Caco-2 (cell line): ENCODE measurements at regions not wholly inside any gene's neighbourhood (a gene's known extent, or its start where the extent isn't known, plus 50 kb on each side); places are given as distances from the start of the nearest gene placed in this dataset.

Experiments
- BruUV-seq: library from RNA; stranded (reverse); fragments of 400-500 nt; replicated peaks from 2 replicates; lab custom pipeline; 2021; lab: Mats Ljungman, UMichigan
- CTCF ChIA-PET: fragments of 300-600 bp; sonication (Branson Sonifier 250); formaldehyde crosslinking; loops from one replicate; lab custom pipeline; 2022; ENCODE audit warnings: antibody characterized with exemption; lab: Charles Lee
- POLR2A ChIA-PET: fragments of 300-600 bp; sonication (Branson Sonifier 250); formaldehyde crosslinking; loops from one replicate; lab custom pipeline; 2022; ENCODE audit warnings: antibody characterized with exemption; lab: Charles Lee
- DNase-seq, 2 experiments: peaks; one replicate each; pipeline versions ENCODE4 v3.0.0 to v3.0.0-alpha.2; 2020 to 2022
- H3K27me3 ChIP-seq: replicated peaks from 2 replicates; pipeline ENCODE4 v1.6.0; 2011; ENCODE audit warnings: low read length; ENCODE audit not compliant: control insufficient read depth, insufficient read depth
- H3K36me3 ChIP-seq: 2 replicates; pipeline ENCODE4 v1.5.1; 2011; ENCODE audit warnings: low read length; ENCODE audit not compliant: control insufficient read depth, insufficient read depth
- H3K4me1 ChIP-seq: fragments of 250-450 bp; sonication (Bioruptor Pico); 2 replicates; pipeline ENCODE4 v1.5.1; 2020; ENCODE audit warnings: mild to moderate bottlenecking
- H3K4me3 ChIP-seq: 2 replicates; pipeline ENCODE4 v1.5.1; 2011; ENCODE audit warnings: low read depth, mild to moderate bottlenecking, control low read depth, low read length
- H3K9me3 ChIP-seq: fragments of 250-450 bp; sonication (Bioruptor Pico); 2 replicates; pipeline ENCODE4 v1.5.1; 2020; ENCODE audit warnings: mild to moderate bottlenecking, moderate library complexity
- H3K27ac Mint-ChIP-seq: one replicate; pipeline ENCODE4 v1.8.0; 2022; ENCODE audit warnings: mixed read lengths; ENCODE audit not compliant: unreplicated experiment
- H3K27me3 Mint-ChIP-seq: one replicate; pipeline ENCODE4 v1.8.0; 2022; ENCODE audit warnings: mixed read lengths; ENCODE audit not compliant: insufficient read depth, unreplicated experiment
- H3K36me3 Mint-ChIP-seq: one replicate; pipeline ENCODE4 v1.8.0; 2022; ENCODE audit warnings: mild to moderate bottlenecking, mixed read lengths; ENCODE audit not compliant: insufficient read depth, unreplicated experiment
- H3K4me1 Mint-ChIP-seq: one replicate; pipeline ENCODE4 v1.8.0; 2022; ENCODE audit warnings: low read depth, mixed read lengths; ENCODE audit not compliant: unreplicated experiment
- H3K4me3 Mint-ChIP-seq: one replicate; pipeline ENCODE4 v1.8.0; 2022; ENCODE audit warnings: mild to moderate bottlenecking, moderate library complexity, mixed read lengths; ENCODE audit not compliant: unreplicated experiment
- H3K9me3 Mint-ChIP-seq: one replicate; pipeline ENCODE4 v1.8.0; 2022; ENCODE audit warnings: mixed read lengths; ENCODE audit not compliant: unreplicated experiment
- intact Hi-C: fragments of 100-400 bp; cut with micrococcal nuclease; formaldehyde crosslinking; loops from one replicate; pipeline ENCODE4 v1.10.0; 2022; ENCODE audit not compliant: unreplicated experiment
- TF ChIP-seq, protein P1 (sequence below), 2 experiments: fragments of 200-600 bp in 1 of 2; IDR thresholded peaks; 1 replicate in 1 of 2; 2 replicates in 1 of 2; pipeline versions ENCODE4 v1.5.1 to v1.8.0; 2011 to 2022; ENCODE audit warnings: antibody characterized with exemption in 1 of 2, control low read depth in 1 of 2, inconsistent platforms in 1 of 2, low read depth in 1 of 2, low read length in 1 of 2, mild to moderate bottlenecking in 1 of 2, moderate library complexity in 1 of 2; ENCODE audit not compliant: insufficient read depth in 1 of 2, severe bottlenecking in 1 of 2, unreplicated experiment in 1 of 2

DNA sequence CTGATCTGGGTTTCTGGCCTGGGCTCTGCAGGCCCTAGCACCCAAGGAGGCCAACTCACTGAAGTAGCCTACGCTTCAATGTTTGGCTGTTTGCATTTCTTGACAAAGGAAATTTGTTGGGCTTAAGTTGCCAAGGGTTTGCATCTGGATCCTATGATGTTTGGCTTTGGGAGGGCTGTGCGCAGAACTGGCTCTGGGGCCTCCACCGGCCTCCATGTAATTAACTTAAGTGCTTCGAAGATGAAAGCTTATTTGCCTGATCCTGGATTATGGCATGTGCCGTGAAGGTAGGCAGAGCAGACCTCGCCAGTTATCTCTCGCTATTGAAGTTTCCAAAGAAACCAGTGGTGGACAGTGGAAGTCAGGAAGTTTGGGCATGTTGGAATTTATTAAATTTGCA lies 124.3 kb upstream of the STX18 start:
- Mint-ChIP-seq H3K9me3 (no peaks in the 10 kb centered on the region), H3K36me3 (peaks cover 6% of the 10 kb centered on the region), H3K4me1 (peaks cover 37% of the 10 kb centered on the region), H3K27me3 (no peaks in the 10 kb centered on the region), H3K4me3 (peak overlapping the region; percentile 23), H3K27ac (peak overlapping the region; percentile 66)
- no TSS peak for BruUV-seq
- H3K27me3 ChIP-seq, result no peaks in the 10 kb centered on the region
- intact Hi-C loops, result loop anchor here (1.0 to 10.0 kb wide), 4 partner anchors 24 to 199 kb away; no protein-coding TSS in a partner anchor
- TF ChIP-seq, protein P1, sequence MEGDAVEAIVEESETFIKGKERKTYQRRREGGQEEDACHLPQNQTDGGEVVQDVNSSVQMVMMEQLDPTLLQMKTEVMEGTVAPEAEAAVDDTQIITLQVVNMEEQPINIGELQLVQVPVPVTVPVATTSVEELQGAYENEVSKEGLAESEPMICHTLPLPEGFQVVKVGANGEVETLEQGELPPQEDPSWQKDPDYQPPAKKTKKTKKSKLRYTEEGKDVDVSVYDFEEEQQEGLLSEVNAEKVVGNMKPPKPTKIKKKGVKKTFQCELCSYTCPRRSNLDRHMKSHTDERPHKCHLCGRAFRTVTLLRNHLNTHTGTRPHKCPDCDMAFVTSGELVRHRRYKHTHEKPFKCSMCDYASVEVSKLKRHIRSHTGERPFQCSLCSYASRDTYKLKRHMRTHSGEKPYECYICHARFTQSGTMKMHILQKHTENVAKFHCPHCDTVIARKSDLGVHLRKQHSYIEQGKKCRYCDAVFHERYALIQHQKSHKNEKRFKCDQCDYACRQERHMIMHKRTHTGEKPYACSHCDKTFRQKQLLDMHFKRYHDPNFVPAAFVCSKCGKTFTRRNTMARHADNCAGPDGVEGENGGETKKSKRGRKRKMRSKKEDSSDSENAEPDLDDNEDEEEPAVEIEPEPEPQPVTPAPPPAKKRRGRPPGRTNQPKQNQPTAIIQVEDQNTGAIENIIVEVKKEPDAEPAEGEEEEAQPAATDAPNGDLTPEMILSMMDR (IDR thresholded peaks at IDR 0.05; ENCODE audit: insufficient read depth in 1 of 2, low read depth in 1 of 2, low read length in 1 of 2, severe bottlenecking in 1 of 2, unreplicated experiment in 1 of 2), result no peak
- no peaks in the 10 kb centered on the region for H3K36me3 ChIP-seq
- ChIA-PET CTCF (interaction anchor here (0.6 to 0.8 kb wide), 3 partner anchors 24 to 126 kb away, joined by 3 to 5 read pairs (median 3); no protein-coding TSS in a partner anchor), POLR2A (interaction anchor here (0.6 kb wide), 1 partner anchor 10 kb away, joined by 15 read pairs; no protein-coding TSS in a partner anchor)
- peaks cover 68% of the 10 kb centered on the region for H3K4me1 ChIP-seq
- H3K4me3 ChIP-seq, result no peak overlapping the region
- DNase-seq, result peak; percentile 32 to 67
- no peaks in the 10 kb centered on the region for H3K9me3 ChIP-seq

DNA sequence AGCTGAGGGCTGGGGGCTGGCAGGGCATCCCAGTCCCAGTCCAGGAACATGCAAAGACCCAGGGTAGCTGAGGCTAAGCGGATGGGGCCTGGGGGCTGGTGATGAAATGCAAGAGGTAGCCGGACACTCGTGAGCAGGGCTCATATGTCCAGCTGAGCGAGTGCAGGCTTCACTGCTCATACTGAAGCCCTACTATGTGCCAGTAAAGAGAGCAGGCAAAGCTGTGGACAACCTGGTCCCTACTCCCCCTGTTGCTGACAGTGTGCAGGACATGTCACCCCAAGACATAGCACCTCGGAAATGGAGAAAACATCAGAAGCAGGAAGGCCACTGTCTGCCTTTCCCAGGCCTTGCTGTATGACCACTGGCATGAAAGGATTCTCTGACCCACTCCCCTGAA lies 122.4 kb upstream of the STX18 start:
- H3K27me3 Mint-ChIP-seq, result no peaks in the 10 kb centered on the region
- H3K9me3 Mint-ChIP-seq, result no peaks in the 10 kb centered on the region
- POLR2A ChIA-PET, result no interaction called here
- H3K27me3 ChIP-seq, result no peaks in the 10 kb centered on the region
- no peaks in the 10 kb centered on the region for H3K9me3 ChIP-seq
- TF ChIP-seq, protein P1 (IDR thresholded peaks at IDR 0.05; ENCODE audit: insufficient read depth in 1 of 2, low read depth in 1 of 2, low read length in 1 of 2, severe bottlenecking in 1 of 2, unreplicated experiment in 1 of 2), result no peak
- H3K4me1 Mint-ChIP-seq, result peaks cover 43% of the 10 kb centered on the region
- no TSS peak for BruUV-seq
- H3K4me3 ChIP-seq, result no peak overlapping the region
- peaks cover 50% of the 10 kb centered on the region for H3K4me1 ChIP-seq
- peaks cover 6% of the 10 kb centered on the region for H3K36me3 Mint-ChIP-seq
- DNase-seq, result no peak
- H3K4me3 Mint-ChIP-seq, result no peak overlapping the region
- H3K27ac Mint-ChIP-seq, result peak overlapping the region; percentile 50
- H3K36me3 ChIP-seq, result no peaks in the 10 kb centered on the region
- CTCF ChIA-PET, result no interaction called here
- intact Hi-C loops, result loop anchor here (10.0 kb wide), 2 partner anchors 179 to 201 kb away; no protein-coding TSS in a partner anchor

DNA sequence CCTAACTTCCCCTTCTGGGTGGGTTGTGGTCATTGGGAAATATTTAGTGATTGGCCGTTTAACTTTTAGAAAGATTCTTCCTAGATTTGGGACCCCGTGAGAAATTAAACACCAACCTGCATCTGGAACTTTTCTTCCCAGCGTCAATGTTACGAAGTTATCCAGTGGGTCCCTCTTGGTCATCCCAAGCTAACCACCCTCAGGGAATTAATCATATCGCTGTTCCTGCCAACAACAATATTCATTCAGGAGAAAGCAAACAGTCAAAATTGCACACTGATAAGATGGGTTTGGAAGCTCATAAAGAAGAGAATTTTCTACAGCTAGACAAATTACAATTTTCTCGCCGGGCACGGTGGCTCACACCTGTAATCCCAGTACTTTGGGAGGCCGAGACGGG lies 121.2 kb upstream of the STX18 start:
- no peaks in the 10 kb centered on the region for H3K36me3 ChIP-seq
- H3K27ac Mint-ChIP-seq, result peak overlapping the region; percentile 36
- no peak overlapping the region for H3K4me3 ChIP-seq
- H3K9me3 ChIP-seq, result no peaks in the 10 kb centered on the region
- intact Hi-C loops, result loop anchor here (10.0 kb wide), 2 partner anchors 178 to 202 kb away; no protein-coding TSS in a partner anchor
- CTCF ChIA-PET, result no interaction called here
- H3K36me3 Mint-ChIP-seq, result peaks cover 6% of the 10 kb centered on the region
- no peaks in the 10 kb centered on the region for H3K27me3 ChIP-seq
- H3K9me3 Mint-ChIP-seq, result no peaks in the 10 kb centered on the region
- no peak for DNase-seq
- peaks cover 37% of the 10 kb centered on the region for H3K4me1 Mint-ChIP-seq
- H3K27me3 Mint-ChIP-seq, result no peaks in the 10 kb centered on the region
- H3K4me1 ChIP-seq, result peaks cover 38% of the 10 kb centered on the region
- POLR2A ChIA-PET, result no interaction called here
- H3K4me3 Mint-ChIP-seq, result no peak overlapping the region
- BruUV-seq, result no TSS peak
- TF ChIP-seq, protein P1 (IDR thresholded peaks at IDR 0.05; ENCODE audit: insufficient read depth in 1 of 2, low read depth in 1 of 2, low read length in 1 of 2, severe bottlenecking in 1 of 2, unreplicated experiment in 1 of 2), result no peak
